ENCODE measurements at regions not wholly inside any gene's neighbourhood (a gene's known extent, or its start where the extent isn't known, plus 50 kb on each side); places are given as distances from the start of the nearest gene placed in this dataset.

DNA sequence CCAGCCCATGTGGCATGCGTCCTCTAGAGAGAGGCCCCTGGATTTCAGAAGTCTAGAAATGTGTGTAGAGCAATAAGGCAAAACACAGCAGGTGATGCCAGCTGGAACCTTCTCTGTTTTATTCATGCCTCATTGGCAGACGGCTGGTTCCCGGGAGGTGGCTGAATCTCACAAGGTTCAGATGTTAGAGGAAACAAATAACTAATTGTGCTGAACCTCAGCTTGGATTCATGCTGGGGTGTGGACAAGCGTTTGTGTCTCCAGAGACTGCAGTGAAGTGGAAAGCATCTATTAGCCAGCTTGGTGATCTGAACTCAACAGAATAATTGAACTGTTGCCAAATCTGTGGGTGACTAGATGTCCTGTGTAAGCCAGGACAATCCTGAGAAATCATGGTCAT is 131.1 kb upstream of the NR4A3 start:
- no peaks in the 10 kb centered on the region for H3K9me2 ChIP-seq (replicated peaks; ENCODE audit: low read depth, low read length)
- H3K36me3 ChIP-seq (ENCODE audit: insufficient read depth, low read length) = no peaks in the 10 kb centered on the region
- no peaks in the 10 kb centered on the region for H3F3A ChIP-seq (ENCODE audit: low read depth)
- H3K27me3 ChIP-seq (ENCODE audit: insufficient read depth, low read length, poor library complexity, severe bottlenecking) = no peaks in the 10 kb centered on the region
- no peak overlapping the region for H3K4me2 ChIP-seq (ENCODE audit: low read depth, low read length, poor library complexity, severe bottlenecking)
- H3K4me1 ChIP-seq (ENCODE audit: insufficient read depth, low read length, poor library complexity, severe bottlenecking) = no peaks in the 10 kb centered on the region
- TF ChIP-seq EZH2phosphoT487 (IDR thresholded peaks at IDR 0.05; ENCODE audit: borderline replicate concordance) = no peak
- TF ChIP-seq, protein P1, sequence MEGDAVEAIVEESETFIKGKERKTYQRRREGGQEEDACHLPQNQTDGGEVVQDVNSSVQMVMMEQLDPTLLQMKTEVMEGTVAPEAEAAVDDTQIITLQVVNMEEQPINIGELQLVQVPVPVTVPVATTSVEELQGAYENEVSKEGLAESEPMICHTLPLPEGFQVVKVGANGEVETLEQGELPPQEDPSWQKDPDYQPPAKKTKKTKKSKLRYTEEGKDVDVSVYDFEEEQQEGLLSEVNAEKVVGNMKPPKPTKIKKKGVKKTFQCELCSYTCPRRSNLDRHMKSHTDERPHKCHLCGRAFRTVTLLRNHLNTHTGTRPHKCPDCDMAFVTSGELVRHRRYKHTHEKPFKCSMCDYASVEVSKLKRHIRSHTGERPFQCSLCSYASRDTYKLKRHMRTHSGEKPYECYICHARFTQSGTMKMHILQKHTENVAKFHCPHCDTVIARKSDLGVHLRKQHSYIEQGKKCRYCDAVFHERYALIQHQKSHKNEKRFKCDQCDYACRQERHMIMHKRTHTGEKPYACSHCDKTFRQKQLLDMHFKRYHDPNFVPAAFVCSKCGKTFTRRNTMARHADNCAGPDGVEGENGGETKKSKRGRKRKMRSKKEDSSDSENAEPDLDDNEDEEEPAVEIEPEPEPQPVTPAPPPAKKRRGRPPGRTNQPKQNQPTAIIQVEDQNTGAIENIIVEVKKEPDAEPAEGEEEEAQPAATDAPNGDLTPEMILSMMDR (conservative IDR thresholded peaks at IDR 0.05; ENCODE audit: low read length) = no peak
- no peaks in the 10 kb centered on the region for H3K9me3 ChIP-seq (ENCODE audit: insufficient read depth, low read depth, low read length)
- no peak overlapping the region for H3K4me3 ChIP-seq (ENCODE audit: low read length, poor library complexity, severe bottlenecking)
- H4K20me1 ChIP-seq (ENCODE audit: insufficient read depth, low read length, poor library complexity, severe bottlenecking) = no peaks in the 10 kb centered on the region
- no peaks in the 10 kb centered on the region for H3K79me2 ChIP-seq (ENCODE audit: insufficient read depth, low read length)
- no peak overlapping the region for H3K9ac ChIP-seq (ENCODE audit: low read depth, low read length, poor library complexity, severe bottlenecking)
- no peak overlapping the region for H2AFZ ChIP-seq (ENCODE audit: low read length)

DNA sequence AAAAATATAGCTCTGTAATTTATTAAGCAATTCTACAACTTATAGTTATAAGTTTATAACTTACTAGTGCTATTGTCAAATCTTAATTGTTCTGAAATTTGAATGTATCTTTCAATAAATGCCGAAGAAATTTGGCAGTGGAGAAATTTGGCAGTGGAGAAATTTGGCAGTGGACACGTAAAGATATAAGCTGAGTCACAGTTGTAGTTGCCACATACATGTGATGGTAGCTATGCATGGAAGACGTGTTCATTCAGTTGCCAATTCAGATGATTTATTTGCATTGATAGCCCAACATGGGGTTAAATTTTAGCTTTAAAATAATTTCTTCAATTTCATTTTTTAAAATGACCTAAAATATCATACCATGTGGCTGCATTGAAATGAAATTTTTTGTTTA is 127.8 kb upstream of the NR4A3 start:
- Histone ChIP-seq H3K4me2 (ENCODE audit: low read depth, low read length, poor library complexity, severe bottlenecking) (no peak overlapping the region), H3K9ac (ENCODE audit: low read depth, low read length, poor library complexity, severe bottlenecking) (no peak overlapping the region), H2AFZ (ENCODE audit: low read length) (no peak overlapping the region), H3K4me1 (ENCODE audit: insufficient read depth, low read length, poor library complexity, severe bottlenecking) (no peaks in the 10 kb centered on the region), H3K36me3 (ENCODE audit: insufficient read depth, low read length) (no peaks in the 10 kb centered on the region), H3K27me3 (ENCODE audit: insufficient read depth, low read length, poor library complexity, severe bottlenecking) (no peaks in the 10 kb centered on the region), H3K79me2 (ENCODE audit: insufficient read depth, low read length) (no peaks in the 10 kb centered on the region), H3K4me3 (ENCODE audit: low read length, poor library complexity, severe bottlenecking) (no peak overlapping the region), H3F3A (ENCODE audit: low read depth) (no peaks in the 10 kb centered on the region), H3K9me3 (ENCODE audit: insufficient read depth, low read depth, low read length) (no peaks in the 10 kb centered on the region), H3K9me2 (replicated peaks; ENCODE audit: low read depth, low read length) (no peaks in the 10 kb centered on the region), H4K20me1 (ENCODE audit: insufficient read depth, low read length, poor library complexity, severe bottlenecking) (no peaks in the 10 kb centered on the region)
- TF ChIP-seq, protein P1 (conservative IDR thresholded peaks at IDR 0.05; ENCODE audit: low read length) = no peak
- TF ChIP-seq EZH2phosphoT487 (IDR thresholded peaks at IDR 0.05; ENCODE audit: borderline replicate concordance) = no peak

DNA sequence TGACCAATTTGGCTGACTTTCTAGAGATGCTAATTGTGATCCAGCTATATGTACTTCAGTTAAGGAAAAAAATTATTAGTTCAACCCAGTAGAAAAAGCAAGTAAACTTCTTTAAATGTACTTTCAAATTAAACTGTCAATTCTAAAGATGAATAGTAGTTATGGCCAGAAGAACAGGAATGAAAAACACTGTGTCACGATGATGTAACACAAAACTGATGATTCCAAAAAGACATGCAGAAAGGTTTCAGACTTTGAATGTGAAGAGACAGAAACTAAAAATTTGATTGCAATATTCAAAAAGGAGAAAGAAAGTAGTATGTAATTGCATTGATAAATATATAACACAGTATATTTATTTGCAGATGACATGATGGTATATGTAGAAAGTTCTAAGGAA is 127.3 kb upstream of the NR4A3 start:
- no peaks in the 10 kb centered on the region for H3K9me3 ChIP-seq (ENCODE audit: insufficient read depth, low read depth, low read length)
- H3K79me2 ChIP-seq (ENCODE audit: insufficient read depth, low read length) = no peaks in the 10 kb centered on the region
- no peak overlapping the region for H3K9ac ChIP-seq (ENCODE audit: low read depth, low read length, poor library complexity, severe bottlenecking)
- H3K36me3 ChIP-seq (ENCODE audit: insufficient read depth, low read length) = no peaks in the 10 kb centered on the region
- no peaks in the 10 kb centered on the region for H3F3A ChIP-seq (ENCODE audit: low read depth)
- TF ChIP-seq EZH2phosphoT487 (IDR thresholded peaks at IDR 0.05; ENCODE audit: borderline replicate concordance) = no peak
- TF ChIP-seq, protein P1 (conservative IDR thresholded peaks at IDR 0.05; ENCODE audit: low read length) = no peak
- H3K4me2 ChIP-seq (ENCODE audit: low read depth, low read length, poor library complexity, severe bottlenecking) = no peak overlapping the region
- no peaks in the 10 kb centered on the region for H3K9me2 ChIP-seq (replicated peaks; ENCODE audit: low read depth, low read length)
- no peaks in the 10 kb centered on the region for H4K20me1 ChIP-seq (ENCODE audit: insufficient read depth, low read length, poor library complexity, severe bottlenecking)
- H3K4me1 ChIP-seq (ENCODE audit: insufficient read depth, low read length, poor library complexity, severe bottlenecking) = no peaks in the 10 kb centered on the region
- no peak overlapping the region for H2AFZ ChIP-seq (ENCODE audit: low read length)
- H3K27me3 ChIP-seq (ENCODE audit: insufficient read depth, low read length, poor library complexity, severe bottlenecking) = no peaks in the 10 kb centered on the region
- no peak overlapping the region for H3K4me3 ChIP-seq (ENCODE audit: low read length, poor library complexity, severe bottlenecking)
